ENCODE measurements at regions not wholly inside any gene's neighbourhood (a gene's known extent, or its start where the extent isn't known, plus 50 kb on each side); places are given as distances from the start of the nearest gene placed in this dataset.

DNA sequence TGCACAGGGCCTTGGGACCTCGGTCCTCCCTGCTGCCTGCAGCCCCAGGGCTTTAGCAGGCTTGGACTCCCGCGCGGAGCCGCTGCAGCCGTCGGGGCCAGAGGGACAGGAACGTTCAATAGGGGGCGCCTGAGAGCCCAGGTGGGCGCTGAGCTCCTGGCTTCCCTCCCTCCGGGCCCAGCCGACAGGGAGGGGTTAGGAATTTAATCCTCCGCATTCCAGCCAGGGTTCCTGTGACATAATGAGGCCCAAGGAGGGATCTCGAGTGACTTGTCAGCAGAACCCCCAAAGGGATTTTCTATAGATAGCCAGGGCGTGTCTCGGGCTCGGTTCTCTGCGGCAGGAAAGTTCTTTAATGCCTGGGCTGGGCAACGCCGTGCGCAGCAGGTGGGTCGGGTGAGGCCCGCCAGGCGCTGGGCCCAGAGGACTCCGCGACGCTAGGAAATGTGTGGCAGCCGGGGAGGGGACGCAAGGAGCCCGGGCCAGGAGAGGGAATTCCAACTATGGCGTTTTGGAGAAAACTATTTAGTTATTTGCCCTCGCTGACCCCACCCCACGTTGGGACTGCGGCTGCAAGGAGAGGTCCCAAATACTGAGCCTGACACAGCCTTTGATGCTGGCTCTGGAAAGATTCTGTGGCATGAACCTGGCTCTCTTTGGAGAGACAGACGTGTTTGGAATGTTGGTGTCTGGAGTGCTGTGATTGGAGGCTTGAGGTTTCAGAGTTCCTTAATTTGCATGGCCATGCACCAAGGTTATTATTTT is 285.2 kb upstream of the GATB start:
- intact Hi-C loops (cut with DNase I) = loop anchor here (10.0 kb wide), 1 partner anchor 349 kb away; no protein-coding TSS in a partner anchor
- Histone ChIP-seq H3K4me3 (no peak overlapping the region), H3K27ac (no peak overlapping the region), H3K4me1 (no peaks in the 10 kb centered on the region), H3K9me3 (no peaks in the 10 kb centered on the region), H3K27me3 (no peaks in the 10 kb centered on the region), H3K36me3 (no peaks in the 10 kb centered on the region), H3K9ac (ENCODE audit: low read depth in 2 of 2, low read length in 2 of 2) (no peak overlapping the region)
- DNase-seq = peak; percentile 68
- peak; percentile 52 for TF ChIP-seq CTCF (IDR thresholded peaks at IDR 0.05)

- no peaks in the 10 kb centered on the region for H3K27me3 ChIP-seq
- H3K4me3 ChIP-seq = no peak overlapping the region
- H3K4me1 ChIP-seq = no peaks in the 10 kb centered on the region
- no peak overlapping the region for H3K9ac ChIP-seq (ENCODE audit: low read depth in 2 of 2, low read length in 2 of 2)
- H3K27ac ChIP-seq = no peak overlapping the region
- H3K36me3 ChIP-seq = no peaks in the 10 kb centered on the region
- intact Hi-C loops (cut with DNase I) = loop anchor here (10.0 kb wide), 1 partner anchor 349 kb away; no protein-coding TSS in a partner anchor
- TF ChIP-seq CTCF (IDR thresholded peaks at IDR 0.05) = no peak
- H3K9me3 ChIP-seq = no peaks in the 10 kb centered on the region
- DNase-seq = no peak
Observed at GRCh38 chr4:152045449-152045806, 284.6 kb upstream of the GATB start.

- intact Hi-C loops (cut with DNase I) = loop anchor here (10.0 kb wide), 1 partner anchor 350 kb away; no protein-coding TSS in a partner anchor
- Histone ChIP-seq H3K9me3 (no peaks in the 10 kb centered on the region), H3K36me3 (no peaks in the 10 kb centered on the region), H3K27ac (no peak overlapping the region), H3K4me3 (no peak overlapping the region), H3K9ac (ENCODE audit: low read depth in 2 of 2, low read length in 2 of 2) (no peak overlapping the region), H3K4me1 (no peaks in the 10 kb centered on the region), H3K27me3 (no peaks in the 10 kb centered on the region)
- DNase-seq = no peak
- no peak for TF ChIP-seq CTCF (IDR thresholded peaks at IDR 0.05)
Observed at GRCh38 chr4:152044331-152045036, 283.7 kb upstream of the GATB start.

- intact Hi-C loops (cut with DNase I) = loop anchor here (10.0 kb wide), 1 partner anchor 354 kb away; no protein-coding TSS in a partner anchor
- Histone ChIP-seq H3K4me1 (no peaks in the 10 kb centered on the region), H3K9ac (ENCODE audit: low read depth in 2 of 2, low read length in 2 of 2) (no peak overlapping the region), H3K27ac (no peak overlapping the region), H3K36me3 (no peaks in the 10 kb centered on the region), H3K9me3 (no peaks in the 10 kb centered on the region), H3K4me3 (no peak overlapping the region), H3K27me3 (no peaks in the 10 kb centered on the region)
- TF ChIP-seq CTCF (IDR thresholded peaks at IDR 0.05) = no peak
- DNase-seq = no peak
Observed at GRCh38 chr4:152041295-152041694, 280.5 kb upstream of the GATB start.

GRCh38 chr4:152039691-152040090 is 278.9 kb upstream of the GATB start:
- H3K9me3 ChIP-seq = no peaks in the 10 kb centered on the region
- no peak overlapping the region for H3K9ac ChIP-seq (ENCODE audit: low read depth in 2 of 2, low read length in 2 of 2)
- no peaks in the 10 kb centered on the region for H3K27me3 ChIP-seq
- H3K4me1 ChIP-seq = no peaks in the 10 kb centered on the region
- intact Hi-C loops (cut with DNase I) = loop anchor here (10.0 kb wide), 1 partner anchor 355 kb away; no protein-coding TSS in a partner anchor
- TF ChIP-seq CTCF (IDR thresholded peaks at IDR 0.05) = no peak
- no peak for DNase-seq
- H3K27ac ChIP-seq = no peak overlapping the region
- no peak overlapping the region for H3K4me3 ChIP-seq
- H3K36me3 ChIP-seq = no peaks in the 10 kb centered on the region
